ACHN (cell line): ENCODE measurements at regions not wholly inside any gene's neighbourhood (a gene's known extent, or its start where the extent isn't known, plus 50 kb on each side); places are given as distances from the start of the nearest gene placed in this dataset.
"Not testable (repeated sequence)": the region's sequence is repeated elsewhere in the genome, so short reads cannot be mapped to it uniquely, and the experiment has no call there.

Experiments used
- DNase-seq: peaks from one replicate; pipeline ENCODE4 v3.0.0-alpha.2; 2015
- in situ Hi-C: cut with HindIII; loops from 2 replicates; pipeline ENCODE4 v1.10.0; 2017; ENCODE audit warnings: low sequenced_read_pairs, low pct_ligation_motif_present, low pct_unique_long_range_greater_than_20kb

GRCh38 chr5:124631874-124632550 is 114.4 kb downstream of the ZNF608 start:
- in situ Hi-C loops, result no loop called here
- DNase-seq, result no peak

GRCh38 chr5:124630767-124631704 is 115.4 kb downstream of the ZNF608 start:
- in situ Hi-C loops, result no loop called here
- no peak for DNase-seq

GRCh38 chr5:124628721-124629596 is 117.5 kb downstream of the ZNF608 start:
- peak; percentile 94 for DNase-seq
- in situ Hi-C loops, result no loop called here

- in situ Hi-C loops, result no loop called here
- no peak for DNase-seq
Measured at GRCh38 chr5:124627815-124628595, 118.4 kb downstream of the ZNF608 start.

GRCh38 chr5:124626053-124626452 is 120.4 kb downstream of the ZNF608 start:
- no peak for DNase-seq
- in situ Hi-C loops, result no loop called here

GRCh38 chr5:124623265-124623664 is 123.2 kb downstream of the ZNF608 start:
- no peak for DNase-seq
- in situ Hi-C loops, result no loop called here

GRCh38 chr5:124622851-124623250 is 123.6 kb downstream of the ZNF608 start:
- no peak for DNase-seq
- in situ Hi-C loops, result no loop called here

GRCh38 chr5:124621279-124621678 is 125.2 kb downstream of the ZNF608 start:
- no peak for DNase-seq

GRCh38 chr5:124620743-124621142 is 125.7 kb downstream of the ZNF608 start:
- in situ Hi-C loops, result no loop called here
- no peak for DNase-seq

More at GRCh38 chr5:124621279-124621678, 125.2 kb downstream of the ZNF608 start:
- in situ Hi-C loops, result no loop called here

GRCh38 chr5:124619121-124619520 is 127.3 kb downstream of the ZNF608 start:
- no peak for DNase-seq
- in situ Hi-C loops, result no loop called here

GRCh38 chr5:124617787-124618186 is 128.7 kb downstream of the ZNF608 start:
- no peak for DNase-seq
- in situ Hi-C loops, result no loop called here

- DNase-seq, result no peak
- in situ Hi-C loops, result no loop called here
Measured at GRCh38 chr5:124614836-124615385, 131.5 kb downstream of the ZNF608 start.

GRCh38 chr5:124614105-124614504 is 132.3 kb downstream of the ZNF608 start:
- in situ Hi-C loops, result no loop called here
- DNase-seq, result no peak

GRCh38 chr5:124613273-124613953 is 133.0 kb downstream of the ZNF608 start:
- DNase-seq, result no peak
- in situ Hi-C loops, result no loop called here

GRCh38 chr5:124612023-124612422 is 134.4 kb downstream of the ZNF608 start:
- no peak for DNase-seq
- in situ Hi-C loops, result no loop called here

GRCh38 chr5:124611262-124611661 is 135.2 kb downstream of the ZNF608 start:
- in situ Hi-C loops, result not testable (repeated sequence)

GRCh38 chr5:124609685-124610084 is 136.8 kb downstream of the ZNF608 start:
- in situ Hi-C loops, DNase-seq: not testable (repeated sequence)

More at GRCh38 chr5:124611262-124611661, 135.2 kb downstream of the ZNF608 start:
- DNase-seq, result not testable (repeated sequence)
